ENCODE measurements at regions not wholly inside any gene's neighbourhood (a gene's known extent, or its start where the extent isn't known, plus 50 kb on each side); places are given as distances from the start of the nearest gene placed in this dataset.

GRCh38 chr4:182189103-182189878 lies 53.9 kb upstream of the TENM3 start:
- no peak for DNase-seq (ENCODE audit: low read depth)

GRCh38 chr4:182190306-182190705 lies 52.9 kb upstream of the TENM3 start:
- DNase-seq (ENCODE audit: low read depth) = no peak

GRCh38 chr4:182192511-182193181 lies 50.6 kb upstream of the TENM3 start:
- no peak for DNase-seq (ENCODE audit: low read depth)

GRCh38 chr4:182193311-182193710 lies 49.9 kb upstream of the TENM3 start:
- DNase-seq (ENCODE audit: low read depth) = no peak
